A549 (cell line): ENCODE measurements at regions not wholly inside any gene's neighbourhood (a gene's known extent, or its start where the extent isn't known, plus 50 kb on each side); places are given as distances from the start of the nearest gene placed in this dataset.

Experiments
- ATAC-seq, 2 experiments: fragments of 200-7000 bp in 1 of 2; fragments of >200 bp in 1 of 2; cut with Nextera tagmentation in 1 of 2; cut with Tn5 transposase in 1 of 2; 3 replicates each; pipeline versions ENCODE4 v1.8.0 to v1.9.1; 2018 to 2020; ENCODE audit warnings: mild to moderate bottlenecking in 1 of 2, moderate library complexity in 1 of 2
- CTCF ChIA-PET: fragments of 300-600 bp; sonication (Branson Sonifier 250); formaldehyde crosslinking; extraction: SDS; loops from one replicate; lab custom pipeline; 2021; ENCODE audit warnings: antibody characterized with exemption, inconsistent platforms; lab: Yijun Ruan, JAX
- POLR2A ChIA-PET: fragments of 350-600 bp; formaldehyde crosslinking; extraction: SDS; loops from one replicate; lab custom pipeline; 2021; ENCODE audit warnings: antibody characterized with exemption, inconsistent platforms; lab: Yijun Ruan, JAX
- DNase-seq, 2 experiments: peaks; one replicate each; pipeline versions ENCODE4 v3.0.0 to v3.0.0-alpha.2; 2011 to 2016; ENCODE audit warnings: low read depth in 1 of 2, low spot score in 1 of 2
- FAIRE-seq: peaks from 2 replicates; lab custom pipeline; 2011; peaks lifted over from hg19 to GRCh38; lab: Jason Lieb, UNC
- H3K27ac ChIP-seq, 2 experiments: fragments of >200 bp; sonication (Bioruptor Twin); formaldehyde crosslinking; 3 replicates each; pipeline ENCODE4 v1.5.1; 2016 to 2017
- H3K4me1 ChIP-seq: fragments of >200 bp; sonication (Bioruptor Twin); formaldehyde crosslinking; 3 replicates; pipeline ENCODE4 v1.6.1; 2016
- H3K4me2 ChIP-seq: fragments of >200 bp; sonication (Bioruptor Twin); formaldehyde crosslinking; 3 replicates; pipeline ENCODE4 v1.6.1; 2016
- H3K4me3 ChIP-seq: fragments of >200 bp; sonication (Bioruptor Twin); formaldehyde crosslinking; 3 replicates; pipeline ENCODE4 v1.5.1; 2016
- H3K9me3 ChIP-seq: fragments of >200 bp; sonication (Bioruptor Twin); formaldehyde crosslinking; 3 replicates; pipeline ENCODE4 v1.6.1; 2016
- ATOH8 ChIP-seq: fragments of 250-450 bp; sonication (Bioruptor Pico); IDR thresholded peaks from 2 replicates; pipeline ENCODE4 v1.5.0; 2020; ENCODE audit warnings: low read depth, mild to moderate bottlenecking, moderate library complexity
- BHLHE40 ChIP-seq: IDR thresholded peaks from 2 replicates; pipeline ENCODE4 v1.6.1; 2012; ENCODE audit warnings: low read depth, low read length, inconsistent platforms
- CBX8 ChIP-seq: fragments of 200-600 bp; sonication (generic); IDR thresholded peaks from 2 replicates; pipeline ENCODE4 v1.6.1; 2016
- CHD2 ChIP-seq: fragments of 150-350 bp; IDR thresholded peaks from 2 replicates; pipeline ENCODE4 v1.6.1; 2014; ENCODE audit warnings: low read length; ENCODE audit not compliant: partially characterized antibody
- EHMT2 ChIP-seq: fragments of 200-600 bp; sonication (generic); IDR thresholded peaks from 2 replicates; pipeline ENCODE4 v1.6.1; 2016; ENCODE audit warnings: antibody characterized with exemption, low read depth, mild to moderate bottlenecking, moderate library complexity
- EP300 ChIP-seq, 2 experiments: fragments of >200 bp; sonication (Bioruptor Twin); formaldehyde crosslinking; IDR thresholded peaks; 2 replicates in 1 of 2; 3 replicates in 1 of 2; pipeline ENCODE4 v1.6.1; 2016 to 2017
- GATA3 ChIP-seq: IDR thresholded peaks from 2 replicates; pipeline ENCODE4 v1.6.1; 2012; ENCODE audit warnings: borderline replicate concordance
- HEYL ChIP-seq: fragments of 250-450 bp; sonication (Bioruptor Pico); IDR thresholded peaks from 2 replicates; pipeline ENCODE4 v1.8.0; 2021; ENCODE audit warnings: mild to moderate bottlenecking, moderate library complexity
- HOXA7 ChIP-seq: fragments of 250-450 bp; sonication (Bioruptor Pico); IDR thresholded peaks from 2 replicates; pipeline ENCODE4 v1.5.0; 2020; ENCODE audit warnings: mild to moderate bottlenecking, moderate library complexity
- JUN ChIP-seq, 2 experiments: fragments of >200 bp; sonication (Bioruptor Twin); formaldehyde crosslinking; IDR thresholded peaks; 2 replicates in 1 of 2; 3 replicates in 1 of 2; pipeline ENCODE4 v1.6.1; 2016 to 2017
- NPAS2 ChIP-seq: fragments of 250-450 bp; sonication (Bioruptor Pico); IDR thresholded peaks from 2 replicates; pipeline ENCODE4 v1.8.0; 2022; ENCODE audit warnings: mild to moderate bottlenecking, moderate library complexity, borderline replicate concordance
- RARB ChIP-seq: fragments of 250-450 bp; sonication (Bioruptor Pico); IDR thresholded peaks from 2 replicates; pipeline ENCODE4 v1.8.0; 2021; ENCODE audit warnings: mild to moderate bottlenecking, moderate library complexity
- RCOR1 ChIP-seq: fragments of 150-350 bp; IDR thresholded peaks from 2 replicates; pipeline ENCODE4 v1.6.1; 2014; ENCODE audit warnings: antibody characterized with exemption, low read length, low read depth
- USF2 ChIP-seq: fragments of 450-650 bp; IDR thresholded peaks from 2 replicates; pipeline ENCODE4 v1.6.1; 2014; ENCODE audit warnings: antibody characterized with exemption
- ZFP36 ChIP-seq: fragments of 450-650 bp; IDR thresholded peaks from 2 replicates; pipeline ENCODE4 v1.6.1; 2014; ENCODE audit warnings: borderline replicate concordance; ENCODE audit not compliant: partially characterized antibody
- ZNF302 ChIP-seq: fragments of 250-450 bp; sonication (Bioruptor Pico); IDR thresholded peaks from 2 replicates; pipeline ENCODE4 v1.9.0; 2021; ENCODE audit warnings: inconsistent platforms, mild to moderate bottlenecking, moderate library complexity
- ZSCAN20 ChIP-seq: fragments of 250-450 bp; sonication (Bioruptor Pico); IDR thresholded peaks from 2 replicates; pipeline ENCODE4 v1.8.0; 2022; ENCODE audit warnings: mild to moderate bottlenecking, moderate library complexity
- WGBS: methylation state at CpG from one replicate; pipeline ENCODE4 v1.1.6; 2017; ENCODE audit errors: missing lambda C conversion rate; 5-methylcytosine and 5-hydroxymethylcytosine counted together
- TF ChIP-seq, protein P1 (sequence below): fragments of >200 bp; sonication (Bioruptor Twin); formaldehyde crosslinking; IDR thresholded peaks from 2 replicates; pipeline ENCODE4 v1.6.1; 2016
- TF ChIP-seq, protein P2 (sequence below): fragments of 250-450 bp; sonication (Bioruptor Pico); IDR thresholded peaks from 2 replicates; pipeline ENCODE4 v1.5.0; 2021; ENCODE audit warnings: mild to moderate bottlenecking, moderate library complexity, borderline replicate concordance

DNA sequence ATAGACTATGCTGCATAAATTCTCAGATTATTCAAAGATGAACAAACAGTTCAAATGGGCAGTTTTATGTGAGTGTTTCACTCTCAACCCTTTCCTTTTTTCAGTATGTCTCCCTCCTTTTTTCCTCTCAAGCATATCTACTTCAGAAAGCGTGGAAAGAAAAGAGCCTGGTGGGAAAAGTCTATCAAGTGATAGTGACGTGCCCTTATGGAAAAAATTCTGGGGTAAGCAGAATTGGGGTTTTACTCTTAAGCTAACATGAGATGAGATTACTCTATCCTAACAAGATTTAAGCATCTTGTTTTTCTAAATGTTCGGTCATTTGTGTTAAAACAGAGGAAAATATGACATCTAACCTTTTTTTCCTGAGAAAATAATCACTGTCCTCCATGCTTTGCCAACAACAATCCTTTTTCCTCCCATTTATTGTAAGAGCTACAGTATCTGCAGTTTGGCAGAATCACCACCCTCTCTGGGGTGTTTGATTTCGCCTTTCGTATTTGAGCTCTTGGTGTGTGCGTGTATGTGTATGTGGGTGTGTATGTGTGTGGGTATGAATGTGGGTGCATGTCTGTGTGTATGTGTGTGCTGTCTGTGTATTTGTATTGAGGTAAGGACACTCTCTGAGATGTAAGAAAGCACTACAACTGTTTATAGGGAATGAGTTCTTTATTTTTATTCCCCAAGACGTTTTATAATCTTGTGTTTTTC lies 143.9 kb upstream of the L3MBTL4 start (continued):
- no peak for TF ChIP-seq HOXA7 (CRISPR knock-in tag)
- TF ChIP-seq, protein P1, sequence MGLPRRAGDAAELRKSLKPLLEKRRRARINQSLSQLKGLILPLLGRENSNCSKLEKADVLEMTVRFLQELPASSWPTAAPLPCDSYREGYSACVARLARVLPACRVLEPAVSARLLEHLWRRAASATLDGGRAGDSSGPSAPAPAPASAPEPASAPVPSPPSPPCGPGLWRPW: no peak
- no peak for TF ChIP-seq ZNF302 (CRISPR knock-in tag)
- no peak for TF ChIP-seq RARB (CRISPR knock-in tag)
- no peak for TF ChIP-seq ZSCAN20 (CRISPR knock-in tag)
- TF ChIP-seq HEYL (CRISPR knock-in tag): no peak
- no peak for TF ChIP-seq ZFP36

DNA sequence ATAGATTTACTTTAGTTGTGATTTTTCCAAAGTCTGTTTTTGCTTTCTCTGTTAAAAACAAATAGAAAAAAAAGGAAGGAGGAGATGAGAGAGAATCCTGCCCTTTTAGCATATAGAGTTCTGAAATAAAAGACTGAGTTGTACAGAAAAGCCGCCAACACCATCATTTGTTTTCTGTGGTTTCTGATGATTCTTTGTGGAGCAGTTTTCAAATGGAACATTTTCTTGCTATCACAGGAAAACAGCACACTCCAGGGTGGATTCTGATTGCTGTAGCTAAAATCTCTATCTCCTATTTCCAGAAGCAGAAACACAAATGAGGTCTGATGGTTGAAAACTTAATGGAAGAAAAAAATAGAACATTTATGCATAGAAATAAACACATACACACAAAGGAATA lies 144.6 kb upstream of the L3MBTL4 start:
- Histone ChIP-seq H3K4me2 (no peak overlapping the region), H3K4me1 (no peaks in the 10 kb centered on the region), H3K4me3 (no peak overlapping the region), H3K27ac (no peak overlapping the region), H3K9me3 (no peaks in the 10 kb centered on the region)
- FAIRE-seq (no peak), DNase-seq (no peak), ATAC-seq (no peak)
- 8% methylated on average over 1 of the region's 1 CpG for WGBS
- CTCF ChIA-PET: no interaction called here
- TF ChIP-seq GATA3 (no peak), USF2 (no peak), RCOR1 (no peak), EHMT2 (no peak), ATOH8 (CRISPR knock-in tag) (no peak), JUN (IDR thresholded peaks at IDR 0.05) (no peak), BHLHE40 (no peak), CHD2 (no peak), CBX8 (no peak), HOXA7 (CRISPR knock-in tag) (no peak)
- TF ChIP-seq, protein P2, sequence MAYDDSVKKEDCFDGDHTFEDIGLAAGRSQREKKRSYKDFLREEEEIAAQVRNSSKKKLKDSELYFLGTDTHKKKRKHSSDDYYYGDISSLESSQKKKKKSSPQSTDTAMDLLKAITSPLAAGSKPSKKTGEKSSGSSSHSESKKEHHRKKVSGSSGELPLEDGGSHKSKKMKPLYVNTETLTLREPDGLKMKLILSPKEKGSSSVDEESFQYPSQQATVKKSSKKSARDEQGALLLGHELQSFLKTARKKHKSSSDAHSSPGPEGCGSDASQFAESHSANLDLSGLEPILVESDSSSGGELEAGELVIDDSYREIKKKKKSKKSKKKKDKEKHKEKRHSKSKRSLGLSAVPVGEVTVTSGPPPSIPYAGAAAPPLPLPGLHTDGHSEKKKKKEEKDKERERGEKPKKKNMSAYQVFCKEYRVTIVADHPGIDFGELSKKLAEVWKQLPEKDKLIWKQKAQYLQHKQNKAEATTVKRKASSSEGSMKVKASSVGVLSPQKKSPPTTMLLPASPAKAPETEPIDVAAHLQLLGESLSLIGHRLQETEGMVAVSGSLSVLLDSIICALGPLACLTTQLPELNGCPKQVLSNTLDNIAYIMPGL: no peak
- TF ChIP-seq, protein P1: no peak
- POLR2A ChIA-PET: no interaction called here

DNA sequence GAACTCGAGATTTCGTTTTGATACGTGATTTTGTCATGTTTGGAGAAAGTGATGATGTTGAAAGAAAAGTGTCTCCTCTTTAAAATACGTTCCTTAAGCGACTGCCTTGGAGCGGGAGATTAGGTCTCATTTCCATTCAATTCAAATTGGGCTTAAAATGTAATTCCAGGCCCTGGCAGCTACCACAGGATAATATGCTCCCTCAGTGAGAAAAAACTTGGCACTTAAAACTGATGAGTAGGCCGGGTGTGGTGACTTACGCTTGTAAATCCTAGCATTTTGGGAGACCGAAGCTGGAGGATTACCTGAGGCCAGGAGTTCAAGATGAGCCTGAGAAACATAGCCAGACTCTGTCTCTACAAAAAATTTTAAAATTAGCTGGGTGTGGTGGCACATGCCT lies 146.3 kb upstream of the L3MBTL4 start:
- DNase-seq: no peak
- no peak for ATAC-seq
- H3K4me2 ChIP-seq: no peak overlapping the region
- H3K9me3 ChIP-seq: no peaks in the 10 kb centered on the region
- no peak for FAIRE-seq
- H3K27ac ChIP-seq: no peak overlapping the region
- no peak for TF ChIP-seq EP300 (IDR thresholded peaks at IDR 0.05)
- TF ChIP-seq NPAS2: no peak
- no peak overlapping the region for H3K4me3 ChIP-seq
- CTCF ChIA-PET: no interaction called here
- POLR2A ChIA-PET: no interaction called here
- 45% methylated on average over 9 of the region's 9 CpGs for WGBS
- no peaks in the 10 kb centered on the region for H3K4me1 ChIP-seq
